ENCODE measurements at regions not wholly inside any gene's neighbourhood (a gene's known extent, or its start where the extent isn't known, plus 50 kb on each side); places are given as distances from the start of the nearest gene placed in this dataset.

GRCh38 chr10:111543854-111544253 is 467.0 kb downstream of the ADRA2A start:
- TF ChIP-seq ATF2 (CRISPR knock-in tag; IDR thresholded peaks at IDR 0.05; ENCODE audit: borderline replicate concordance, low read depth): no peak
- TF ChIP-seq, protein P1, sequence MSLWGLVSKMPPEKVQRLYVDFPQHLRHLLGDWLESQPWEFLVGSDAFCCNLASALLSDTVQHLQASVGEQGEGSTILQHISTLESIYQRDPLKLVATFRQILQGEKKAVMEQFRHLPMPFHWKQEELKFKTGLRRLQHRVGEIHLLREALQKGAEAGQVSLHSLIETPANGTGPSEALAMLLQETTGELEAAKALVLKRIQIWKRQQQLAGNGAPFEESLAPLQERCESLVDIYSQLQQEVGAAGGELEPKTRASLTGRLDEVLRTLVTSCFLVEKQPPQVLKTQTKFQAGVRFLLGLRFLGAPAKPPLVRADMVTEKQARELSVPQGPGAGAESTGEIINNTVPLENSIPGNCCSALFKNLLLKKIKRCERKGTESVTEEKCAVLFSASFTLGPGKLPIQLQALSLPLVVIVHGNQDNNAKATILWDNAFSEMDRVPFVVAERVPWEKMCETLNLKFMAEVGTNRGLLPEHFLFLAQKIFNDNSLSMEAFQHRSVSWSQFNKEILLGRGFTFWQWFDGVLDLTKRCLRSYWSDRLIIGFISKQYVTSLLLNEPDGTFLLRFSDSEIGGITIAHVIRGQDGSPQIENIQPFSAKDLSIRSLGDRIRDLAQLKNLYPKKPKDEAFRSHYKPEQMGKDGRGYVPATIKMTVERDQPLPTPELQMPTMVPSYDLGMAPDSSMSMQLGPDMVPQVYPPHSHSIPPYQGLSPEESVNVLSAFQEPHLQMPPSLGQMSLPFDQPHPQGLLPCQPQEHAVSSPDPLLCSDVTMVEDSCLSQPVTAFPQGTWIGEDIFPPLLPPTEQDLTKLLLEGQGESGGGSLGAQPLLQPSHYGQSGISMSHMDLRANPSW (CRISPR knock-in tag; conservative IDR thresholded peaks at IDR 0.05; ENCODE audit: low read depth): no peak
- no peak for TF ChIP-seq CTCF (IDR thresholded peaks at IDR 0.05)
- TF ChIP-seq ZNF317 (CRISPR knock-in tag; IDR thresholded peaks at IDR 0.05; ENCODE audit: borderline replicate concordance, low read depth): no peak
- no peak for TF ChIP-seq ATF1 (CRISPR knock-in tag; IDR thresholded peaks at IDR 0.05)
- TF ChIP-seq, protein P2, sequence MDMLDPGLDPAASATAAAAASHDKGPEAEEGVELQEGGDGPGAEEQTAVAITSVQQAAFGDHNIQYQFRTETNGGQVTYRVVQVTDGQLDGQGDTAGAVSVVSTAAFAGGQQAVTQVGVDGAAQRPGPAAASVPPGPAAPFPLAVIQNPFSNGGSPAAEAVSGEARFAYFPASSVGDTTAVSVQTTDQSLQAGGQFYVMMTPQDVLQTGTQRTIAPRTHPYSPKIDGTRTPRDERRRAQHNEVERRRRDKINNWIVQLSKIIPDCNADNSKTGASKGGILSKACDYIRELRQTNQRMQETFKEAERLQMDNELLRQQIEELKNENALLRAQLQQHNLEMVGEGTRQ (CRISPR knock-in tag; IDR thresholded peaks at IDR 0.05): no peak
- no peak for TF ChIP-seq NFE2L1 (CRISPR knock-in tag; IDR thresholded peaks at IDR 0.05)
- no peak for TF ChIP-seq TP53 (CRISPR knock-in tag; IDR thresholded peaks at IDR 0.05)
- no peak for TF ChIP-seq ZNF263 (CRISPR knock-in tag; IDR thresholded peaks at IDR 0.05; ENCODE audit: low read depth)
- TF ChIP-seq, protein P3, sequence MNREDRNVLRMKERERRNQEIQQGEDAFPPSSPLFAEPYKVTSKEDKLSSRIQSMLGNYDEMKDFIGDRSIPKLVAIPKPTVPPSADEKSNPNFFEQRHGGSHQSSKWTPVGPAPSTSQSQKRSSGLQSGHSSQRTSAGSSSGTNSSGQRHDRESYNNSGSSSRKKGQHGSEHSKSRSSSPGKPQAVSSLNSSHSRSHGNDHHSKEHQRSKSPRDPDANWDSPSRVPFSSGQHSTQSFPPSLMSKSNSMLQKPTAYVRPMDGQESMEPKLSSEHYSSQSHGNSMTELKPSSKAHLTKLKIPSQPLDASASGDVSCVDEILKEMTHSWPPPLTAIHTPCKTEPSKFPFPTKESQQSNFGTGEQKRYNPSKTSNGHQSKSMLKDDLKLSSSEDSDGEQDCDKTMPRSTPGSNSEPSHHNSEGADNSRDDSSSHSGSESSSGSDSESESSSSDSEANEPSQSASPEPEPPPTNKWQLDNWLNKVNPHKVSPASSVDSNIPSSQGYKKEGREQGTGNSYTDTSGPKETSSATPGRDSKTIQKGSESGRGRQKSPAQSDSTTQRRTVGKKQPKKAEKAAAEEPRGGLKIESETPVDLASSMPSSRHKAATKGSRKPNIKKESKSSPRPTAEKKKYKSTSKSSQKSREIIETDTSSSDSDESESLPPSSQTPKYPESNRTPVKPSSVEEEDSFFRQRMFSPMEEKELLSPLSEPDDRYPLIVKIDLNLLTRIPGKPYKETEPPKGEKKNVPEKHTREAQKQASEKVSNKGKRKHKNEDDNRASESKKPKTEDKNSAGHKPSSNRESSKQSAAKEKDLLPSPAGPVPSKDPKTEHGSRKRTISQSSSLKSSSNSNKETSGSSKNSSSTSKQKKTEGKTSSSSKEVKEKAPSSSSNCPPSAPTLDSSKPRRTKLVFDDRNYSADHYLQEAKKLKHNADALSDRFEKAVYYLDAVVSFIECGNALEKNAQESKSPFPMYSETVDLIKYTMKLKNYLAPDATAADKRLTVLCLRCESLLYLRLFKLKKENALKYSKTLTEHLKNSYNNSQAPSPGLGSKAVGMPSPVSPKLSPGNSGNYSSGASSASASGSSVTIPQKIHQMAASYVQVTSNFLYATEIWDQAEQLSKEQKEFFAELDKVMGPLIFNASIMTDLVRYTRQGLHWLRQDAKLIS (CRISPR knock-in tag; IDR thresholded peaks at IDR 0.05; ENCODE audit: borderline replicate concordance): no peak

Data from WTC11 (cell line).